A673 (cell line): ENCODE measurements at regions not wholly inside any gene's neighbourhood (a gene's known extent, or its start where the extent isn't known, plus 50 kb on each side); places are given as distances from the start of the nearest gene placed in this dataset.

ENCODE experiments used
- EZH2 ChIP-seq: fragments of 200-600 bp; sonication (generic); IDR thresholded peaks from 2 replicates; pipeline ENCODE4 v1.6.1; 2017; ENCODE audit warnings: borderline replicate concordance, low read depth, mild to moderate bottlenecking, mixed read lengths, antibody characterized with exemption, low read length; ENCODE audit not compliant: poor library complexity, severe bottlenecking
- TF ChIP-seq, protein P1 (sequence below): fragments of 300-800, 200-600 bp; sonication (generic); conservative IDR thresholded peaks from 2 replicates; pipeline ENCODE4 v1.5.1; 2017; ENCODE audit warnings: low read depth, mild to moderate bottlenecking, antibody characterized with exemption, low read length, moderate library complexity, mixed read lengths

DNA sequence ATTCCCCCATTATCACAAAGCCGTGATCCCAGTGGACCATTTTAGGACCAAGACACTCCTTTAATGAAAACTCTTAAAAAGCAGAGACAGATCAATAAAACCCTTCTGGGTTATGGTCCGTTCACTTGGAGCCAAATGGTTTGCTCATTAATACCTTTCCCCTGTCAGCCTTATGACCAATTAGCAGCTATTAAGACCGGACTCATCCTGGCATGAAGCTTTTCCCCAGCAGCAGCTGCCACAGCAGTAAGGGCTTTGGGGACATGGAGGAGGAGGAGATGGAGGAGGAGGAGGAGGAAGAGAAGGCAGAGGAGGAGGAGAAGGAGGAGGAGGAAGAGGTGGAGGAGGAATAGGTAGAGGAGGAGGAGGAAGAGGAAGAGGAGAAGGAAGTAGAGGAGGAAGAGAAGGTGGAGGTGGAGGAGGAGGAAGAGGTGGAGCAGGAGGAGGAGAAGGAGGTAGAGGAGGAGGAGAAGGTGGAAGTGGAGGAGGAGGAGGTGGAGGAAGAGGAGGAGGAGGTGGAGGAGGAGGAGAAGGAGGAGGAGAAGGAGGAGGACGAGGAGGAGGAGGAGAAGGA, 50.1 kb upstream of the IRX3 start:
- TF ChIP-seq, protein P1, sequence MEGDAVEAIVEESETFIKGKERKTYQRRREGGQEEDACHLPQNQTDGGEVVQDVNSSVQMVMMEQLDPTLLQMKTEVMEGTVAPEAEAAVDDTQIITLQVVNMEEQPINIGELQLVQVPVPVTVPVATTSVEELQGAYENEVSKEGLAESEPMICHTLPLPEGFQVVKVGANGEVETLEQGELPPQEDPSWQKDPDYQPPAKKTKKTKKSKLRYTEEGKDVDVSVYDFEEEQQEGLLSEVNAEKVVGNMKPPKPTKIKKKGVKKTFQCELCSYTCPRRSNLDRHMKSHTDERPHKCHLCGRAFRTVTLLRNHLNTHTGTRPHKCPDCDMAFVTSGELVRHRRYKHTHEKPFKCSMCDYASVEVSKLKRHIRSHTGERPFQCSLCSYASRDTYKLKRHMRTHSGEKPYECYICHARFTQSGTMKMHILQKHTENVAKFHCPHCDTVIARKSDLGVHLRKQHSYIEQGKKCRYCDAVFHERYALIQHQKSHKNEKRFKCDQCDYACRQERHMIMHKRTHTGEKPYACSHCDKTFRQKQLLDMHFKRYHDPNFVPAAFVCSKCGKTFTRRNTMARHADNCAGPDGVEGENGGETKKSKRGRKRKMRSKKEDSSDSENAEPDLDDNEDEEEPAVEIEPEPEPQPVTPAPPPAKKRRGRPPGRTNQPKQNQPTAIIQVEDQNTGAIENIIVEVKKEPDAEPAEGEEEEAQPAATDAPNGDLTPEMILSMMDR = no peak
- TF ChIP-seq EZH2 = no peak
